ENCODE measurements at regions not wholly inside any gene's neighbourhood (a gene's known extent, or its start where the extent isn't known, plus 50 kb on each side); places are given as distances from the start of the nearest gene placed in this dataset.

GRCh38 chr18:77526962-77527361, 277.3 kb downstream of the GALR1 start:
- no peak overlapping the region for H3K4me3 ChIP-seq (ENCODE audit: low read depth, low read length)
- ChIA-PET POLR2A (no interaction called here), CTCF (no interaction called here)
- no peaks in the 10 kb centered on the region for H3K27me3 ChIP-seq (ENCODE audit: control insufficient read depth, insufficient read depth, low read length)
- no peak for TF ChIP-seq CTCF (IDR thresholded peaks at IDR 0.05; ENCODE audit: insufficient read depth, low read depth, low read length)
- no peak for DNase-seq (ENCODE audit: low read depth)
- no peaks in the 10 kb centered on the region for H3K36me3 ChIP-seq (ENCODE audit: control insufficient read depth, insufficient read depth, low read length)

- no peaks in the 10 kb centered on the region for H3K36me3 ChIP-seq (ENCODE audit: control insufficient read depth, insufficient read depth, low read length)
- no peak overlapping the region for H3K4me3 ChIP-seq (ENCODE audit: low read depth, low read length)
- POLR2A ChIA-PET, result no interaction called here
- no peak for TF ChIP-seq CTCF (IDR thresholded peaks at IDR 0.05; ENCODE audit: insufficient read depth, low read depth, low read length)
- CTCF ChIA-PET, result no interaction called here
- DNase-seq (ENCODE audit: low read depth), result no peak
- H3K27me3 ChIP-seq (ENCODE audit: control insufficient read depth, insufficient read depth, low read length), result no peaks in the 10 kb centered on the region
Observed at GRCh38 chr18:77528872-77529271, 279.2 kb downstream of the GALR1 start.

GRCh38 chr18:77529492-77530176, 280.0 kb downstream of the GALR1 start:
- TF ChIP-seq CTCF (IDR thresholded peaks at IDR 0.05; ENCODE audit: insufficient read depth, low read depth, low read length), result no peak
- Histone ChIP-seq H3K36me3 (ENCODE audit: control insufficient read depth, insufficient read depth, low read length) (no peaks in the 10 kb centered on the region), H3K4me3 (ENCODE audit: low read depth, low read length) (no peak overlapping the region), H3K27me3 (ENCODE audit: control insufficient read depth, insufficient read depth, low read length) (no peaks in the 10 kb centered on the region)
- no peak for DNase-seq (ENCODE audit: low read depth)
- POLR2A ChIA-PET, result no interaction called here
- CTCF ChIA-PET, result no interaction called here

- CTCF ChIA-PET, result no interaction called here
- Histone ChIP-seq H3K36me3 (ENCODE audit: control insufficient read depth, insufficient read depth, low read length) (no peaks in the 10 kb centered on the region), H3K27me3 (ENCODE audit: control insufficient read depth, insufficient read depth, low read length) (no peaks in the 10 kb centered on the region), H3K4me3 (ENCODE audit: low read depth, low read length) (no peak overlapping the region)
- POLR2A ChIA-PET, result no interaction called here
- DNase-seq (ENCODE audit: low read depth), result no peak
- TF ChIP-seq CTCF (IDR thresholded peaks at IDR 0.05; ENCODE audit: insufficient read depth, low read depth, low read length), result no peak
Observed at GRCh38 chr18:77530732-77531131, 281.1 kb downstream of the GALR1 start.

DNA sequence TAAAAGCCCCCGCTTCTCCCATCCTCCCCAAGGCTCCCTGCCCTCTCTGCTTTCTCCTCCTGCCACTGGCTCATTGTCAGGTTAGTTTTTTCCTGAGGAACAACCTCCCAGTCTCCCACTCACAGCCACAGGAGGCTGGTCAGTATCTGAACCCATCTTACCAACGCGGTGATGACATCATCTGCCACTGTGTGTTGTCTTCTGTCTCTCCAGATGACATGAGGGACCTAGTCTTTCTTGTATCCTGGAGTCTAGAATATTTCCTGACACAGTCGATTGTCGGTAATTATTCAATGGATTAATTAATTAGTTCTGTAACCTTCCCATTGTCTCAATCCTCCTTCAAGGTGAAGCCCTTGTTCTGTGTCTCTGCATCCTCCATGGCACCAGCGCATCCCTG, 290.2 kb downstream of the GALR1 start:
- DNase-seq (ENCODE audit: low read depth), result no peak
- CTCF ChIA-PET, result no interaction called here
- no peaks in the 10 kb centered on the region for H3K36me3 ChIP-seq (ENCODE audit: control insufficient read depth, insufficient read depth, low read length)
- TF ChIP-seq CTCF (IDR thresholded peaks at IDR 0.05; ENCODE audit: insufficient read depth, low read depth, low read length), result no peak
- H3K4me3 ChIP-seq (ENCODE audit: low read depth, low read length), result no peak overlapping the region
- no peaks in the 10 kb centered on the region for H3K27me3 ChIP-seq (ENCODE audit: control insufficient read depth, insufficient read depth, low read length)
- POLR2A ChIA-PET, result no interaction called here
